Erythroblast (primary cell): ENCODE measurements at regions not wholly inside any gene's neighbourhood (a gene's known extent, or its start where the extent isn't known, plus 50 kb on each side); places are given as distances from the start of the nearest gene placed in this dataset.

Experiments used
- GATA1 ChIP-seq: IDR thresholded peaks from 2 replicates; pipeline ENCODE4 v1.6.1; 2011; ENCODE audit warnings: low read depth, mild to moderate bottlenecking, control low read depth, low read length, moderate library complexity
- POLR2A ChIP-seq: IDR thresholded peaks from 2 replicates; pipeline ENCODE4 v1.6.1; 2011; ENCODE audit warnings: mild to moderate bottlenecking, low read length

DNA sequence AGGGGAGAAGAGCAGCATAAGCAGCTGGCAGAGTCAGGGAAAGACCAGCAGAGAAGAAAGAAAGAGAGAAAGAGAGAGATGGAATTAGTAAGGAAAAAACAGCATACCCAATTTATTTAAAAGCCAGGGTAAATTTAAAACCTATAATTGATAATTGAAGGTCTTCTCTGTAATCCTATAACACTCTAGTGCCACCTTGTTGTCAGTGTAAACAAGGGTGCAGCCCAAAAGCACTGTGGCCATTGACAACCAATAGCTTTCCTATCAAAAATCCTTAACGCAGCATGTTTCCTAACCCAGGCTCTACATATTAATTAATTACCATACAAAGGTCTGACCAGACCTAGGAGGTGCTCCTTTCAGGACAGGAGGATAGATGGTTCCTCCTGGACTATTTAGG, 447.2 kb upstream of the HSFY2 start:
- TF ChIP-seq POLR2A (no peak), GATA1 (no peak)
